Upper lobe of left lung (tissue), 6 donors: ENCODE measurements at regions not wholly inside any gene's neighbourhood (a gene's known extent, or its start where the extent isn't known, plus 50 kb on each side); places are given as distances from the start of the nearest gene placed in this dataset.

Experiments used
- ATAC-seq, 2 donors: fragments of 200-7000 bp; cut with Tn5 transposase; one replicate each; pipeline ENCODE4 v1.9.1; 2022; ENCODE audit warnings: mild to moderate bottlenecking in 2 of 2, moderate library complexity in 2 of 2; ENCODE audit not compliant: low FRiP score in 2 of 2
- DNase-seq, 2 donors: peaks; one replicate each; pipeline ENCODE4 v3.0.0-alpha.2; 2019 to 2020
- H3K27ac ChIP-seq, 4 donors: fragments of 200-600 bp; sonication (generic); one replicate each; pipeline ENCODE4 v1.5.1; 2016 to 2019
- H3K27me3 ChIP-seq, 4 donors: fragments of 200-600 bp; sonication (generic); one replicate each; pipeline ENCODE4 v1.5.1; 2017 to 2019
- H3K36me3 ChIP-seq, 4 donors: fragments of 200-600 bp; sonication (generic); one replicate each; pipeline ENCODE4 v1.5.1; 2016 to 2019
- H3K4me1 ChIP-seq, 4 donors: fragments of 200-600 bp; sonication (generic); one replicate each; pipeline ENCODE4 v1.5.1; 2018 to 2019
- H3K4me3 ChIP-seq, 4 donors: fragments of 200-600 bp; sonication (generic); one replicate each; pipeline ENCODE4 v1.5.1; 2017 to 2019; ENCODE audit warnings: mild to moderate bottlenecking in 2 of 4, moderate library complexity in 1 of 4
- H3K9me3 ChIP-seq, 4 donors: fragments of 200-600 bp; sonication (generic); one replicate each; pipeline ENCODE4 v1.5.1; 2018 to 2019
- CTCF ChIP-seq, 6 experiments: fragments of 450-650 bp in 4 of 6; fragments of 200-600 bp in 2 of 6; sonication (generic) in 2 of 6; IDR thresholded peaks; one replicate each; pipeline ENCODE4 v1.5.1; 2016 to 2019; ENCODE audit warnings: antibody characterized with exemption in 6 of 6
- EP300 ChIP-seq, 4 donors: sonication (generic); formaldehyde crosslinking; IDR thresholded peaks; one replicate each; pipeline ENCODE4 v1.5.1; 2017; ENCODE audit warnings: antibody characterized with exemption in 4 of 4, control low read depth in 2 of 4
- POLR2A ChIP-seq, 4 donors: fragments of 450-650 bp; IDR thresholded peaks; one replicate each; pipeline ENCODE4 v1.5.1; 2016 to 2017; ENCODE audit warnings: antibody characterized with exemption in 4 of 4, mild to moderate bottlenecking in 2 of 4
- POLR2AphosphoS5 ChIP-seq, 2 donors: sonication (generic); formaldehyde crosslinking; IDR thresholded peaks; one replicate each; pipeline ENCODE4 v1.5.1; 2017; ENCODE audit warnings: antibody characterized with exemption in 2 of 2
- WGBS, 2 donors: methylation state at CpG; one replicate each; pipeline ENCODE4 v1.1.5; 2017 to 2018; 5-methylcytosine and 5-hydroxymethylcytosine counted together
- donor health status: DM: no; HTN: no; CAD: no; lungs with moderate emphysema.
- donor health status: DM: no; HTN: yes; CAD: no; lungs with severe emphysema.

DNA sequence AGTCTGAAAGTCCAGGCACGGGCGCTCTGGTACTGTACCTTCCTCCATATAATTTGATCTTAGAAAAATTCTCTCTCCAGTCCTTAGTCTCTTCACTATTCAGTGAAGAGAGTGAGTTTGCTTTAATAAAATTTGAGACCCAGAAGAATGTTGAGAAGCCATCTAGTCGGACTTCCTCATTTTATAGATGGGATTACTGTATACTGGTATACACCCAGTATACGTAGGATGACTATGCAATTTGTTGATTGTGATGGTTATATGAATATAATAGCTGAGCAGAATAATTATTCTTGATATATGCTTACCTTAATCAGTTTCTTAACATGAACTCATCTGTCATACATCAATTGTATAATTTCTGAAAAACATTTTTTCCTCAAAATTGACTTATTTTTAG is 328.0 kb upstream of the B3GALT2 start:
- no peak overlapping the region for H3K27ac ChIP-seq
- H3K4me3 ChIP-seq: no peak overlapping the region
- TF ChIP-seq POLR2A (IDR thresholded peaks at IDR 0.05) (no peak), CTCF (IDR thresholded peaks at IDR 0.05) (no peak), EP300 (IDR thresholded peaks at IDR 0.05) (no peak), POLR2AphosphoS5 (IDR thresholded peaks at IDR 0.05) (no peak)
- ATAC-seq (no peak), DNase-seq (no peak)
- no peaks in the 10 kb centered on the region for H3K4me1 ChIP-seq
- H3K9me3 ChIP-seq: no peaks in the 10 kb centered on the region
- WGBS, 2 donors: 82 to 87% methylated on average over 4 of the region's 4 CpGs
- no peaks in the 10 kb centered on the region for H3K36me3 ChIP-seq
- H3K27me3 ChIP-seq: no peaks in the 10 kb centered on the region

DNA sequence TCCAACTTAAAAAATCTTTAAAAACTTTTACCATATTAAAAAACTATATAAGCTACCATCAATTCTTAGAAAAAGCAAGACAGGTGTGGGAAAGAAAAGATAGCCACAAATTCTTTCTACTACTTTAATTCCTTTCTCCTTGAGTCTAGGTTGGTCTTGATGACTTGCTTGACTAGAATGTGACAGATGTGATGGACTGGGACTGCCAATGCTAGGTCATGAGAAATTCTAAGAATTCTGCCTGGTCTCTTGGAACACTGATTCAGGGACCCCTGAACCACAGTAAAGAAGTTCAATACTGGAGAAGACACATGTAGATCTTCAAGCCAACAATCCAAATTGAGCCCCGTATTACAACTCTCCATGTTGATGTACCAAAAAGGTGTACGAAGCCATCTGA is 326.6 kb upstream of the B3GALT2 start:
- H3K27me3 ChIP-seq: no peaks in the 10 kb centered on the region
- no peak for TF ChIP-seq POLR2A (IDR thresholded peaks at IDR 0.05)
- TF ChIP-seq EP300 (IDR thresholded peaks at IDR 0.05): no peak
- no peak for TF ChIP-seq POLR2AphosphoS5 (IDR thresholded peaks at IDR 0.05)
- no peak for TF ChIP-seq CTCF (IDR thresholded peaks at IDR 0.05)
- DNase-seq: no peak
- H3K9me3 ChIP-seq: no peaks in the 10 kb centered on the region
- 90 to 91% methylated on average over 2 of the region's 2 CpGs for WGBS, 2 donors
- H3K36me3 ChIP-seq: no peaks in the 10 kb centered on the region
- no peak overlapping the region for H3K4me3 ChIP-seq
- no peaks in the 10 kb centered on the region for H3K4me1 ChIP-seq
- ATAC-seq: no peak
- H3K27ac ChIP-seq: no peak overlapping the region

DNA sequence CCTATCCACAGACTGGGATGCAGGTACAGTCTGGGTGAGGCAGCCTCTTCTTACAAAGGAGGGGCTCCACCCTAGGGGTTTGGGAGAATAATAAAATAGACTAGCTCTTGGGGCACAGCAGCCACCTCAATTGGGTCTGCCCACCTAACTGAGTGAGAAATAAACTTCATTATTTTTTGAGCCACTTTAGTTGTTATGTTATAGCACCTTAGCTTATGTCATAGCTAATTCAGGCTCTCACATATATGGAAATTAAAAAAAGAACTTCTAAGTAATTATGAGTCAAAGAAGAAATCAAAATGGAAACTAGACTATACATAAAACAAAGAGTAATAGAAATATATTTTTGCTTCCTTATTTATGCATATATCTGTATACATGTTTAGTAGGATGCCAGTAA is 318.5 kb upstream of the B3GALT2 start:
- TF ChIP-seq POLR2AphosphoS5 (IDR thresholded peaks at IDR 0.05): no peak
- no peak for TF ChIP-seq EP300 (IDR thresholded peaks at IDR 0.05)
- TF ChIP-seq CTCF (IDR thresholded peaks at IDR 0.05): no peak
- TF ChIP-seq POLR2A (IDR thresholded peaks at IDR 0.05): no peak
- Histone ChIP-seq H3K27ac (no peak overlapping the region), H3K9me3 (no peaks in the 10 kb centered on the region), H3K4me1 (no peaks in the 10 kb centered on the region), H3K36me3 (no peaks in the 10 kb centered on the region), H3K4me3 (no peak overlapping the region), H3K27me3 (no peaks in the 10 kb centered on the region)
- ATAC-seq: no peak
- DNase-seq: no peak

DNA sequence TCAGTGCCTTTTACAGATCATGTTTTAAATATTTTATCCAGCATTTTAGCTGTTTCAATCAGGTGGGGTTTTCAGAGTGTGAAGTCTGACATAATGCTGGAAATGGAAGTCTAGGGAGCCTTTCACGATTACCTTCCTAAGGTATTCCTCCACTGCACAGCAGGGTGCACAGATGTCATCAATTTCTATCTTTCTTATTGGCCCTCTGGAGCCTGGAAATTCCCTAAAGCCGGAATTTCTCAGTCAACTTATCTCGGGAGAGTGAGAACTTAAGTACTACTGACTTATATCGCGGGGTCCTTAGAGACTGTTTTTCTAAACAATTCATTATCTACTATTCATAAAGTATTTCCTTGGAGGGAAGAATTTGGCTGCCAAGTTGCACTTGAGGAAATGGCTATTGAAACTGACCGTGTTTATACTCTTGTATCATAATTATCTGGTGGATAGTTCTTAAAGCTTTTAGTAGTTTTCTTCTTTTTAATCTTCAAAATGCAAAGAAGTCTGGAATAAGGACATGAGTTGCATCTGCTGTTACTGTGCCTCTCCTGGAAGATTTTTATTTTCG is 311.8 kb upstream of the B3GALT2 start:
- DNase-seq: no peak
- peaks cover 0 to 6% (median 0%) of the 10 kb centered on the region in 4 donors for H3K4me1 ChIP-seq
- no peaks in the 10 kb centered on the region for H3K9me3 ChIP-seq
- TF ChIP-seq EP300 (IDR thresholded peaks at IDR 0.05): no peak
- TF ChIP-seq POLR2AphosphoS5 (IDR thresholded peaks at IDR 0.05): no peak
- no peak for TF ChIP-seq CTCF (IDR thresholded peaks at IDR 0.05)
- TF ChIP-seq POLR2A (IDR thresholded peaks at IDR 0.05): no peak
- no peak for ATAC-seq
- WGBS, 2 donors: 43 to 44% methylated on average over 7 of the region's 7 CpGs
- no peaks in the 10 kb centered on the region for H3K36me3 ChIP-seq
- H3K4me3 ChIP-seq: no peak overlapping the region
- H3K27ac ChIP-seq: no peak overlapping the region
- no peaks in the 10 kb centered on the region for H3K27me3 ChIP-seq

- ATAC-seq (no peak), DNase-seq (no peak)
- no peak overlapping the region for H3K4me3 ChIP-seq
- H3K9me3 ChIP-seq: no peaks in the 10 kb centered on the region
- H3K36me3 ChIP-seq: no peaks in the 10 kb centered on the region
- H3K4me1 ChIP-seq: peaks cover 0 to 6% (median 0%) of the 10 kb centered on the region in 4 donors
- WGBS, 2 donors: 41 to 44% methylated on average over 2 of the region's 2 CpGs
- H3K27ac ChIP-seq: no peak overlapping the region
- TF ChIP-seq EP300 (IDR thresholded peaks at IDR 0.05) (no peak), CTCF (IDR thresholded peaks at IDR 0.05) (no peak), POLR2AphosphoS5 (IDR thresholded peaks at IDR 0.05) (no peak), POLR2A (IDR thresholded peaks at IDR 0.05) (no peak)
- H3K27me3 ChIP-seq: no peaks in the 10 kb centered on the region
Measured at GRCh38 chr1:193494368-193494767, 308.0 kb upstream of the B3GALT2 start.
